WI38 (cell line): ENCODE measurements at regions not wholly inside any gene's neighbourhood (a gene's known extent, or its start where the extent isn't known, plus 50 kb on each side); places are given as distances from the start of the nearest gene placed in this dataset.
"Not testable (repeated sequence)": the region's sequence is repeated elsewhere in the genome, so short reads cannot be mapped to it uniquely, and the experiment has no call there.

Source experiments
- H3K4me3 ChIP-seq: 2 replicates; pipeline ENCODE4 v1.5.1; 2011; ENCODE audit warnings: low read depth, mild to moderate bottlenecking, control low read depth, low read length
- CTCF ChIP-seq: IDR thresholded peaks from 2 replicates; pipeline ENCODE4 v1.5.1; 2012; ENCODE audit warnings: low read depth, mild to moderate bottlenecking, control low read depth, low read length

GRCh38 chr3:33943277-33943676 is 144.8 kb downstream of the PDCD6IP start:
- no peak for TF ChIP-seq CTCF
- H3K4me3 ChIP-seq = no peak overlapping the region

GRCh38 chr3:33946612-33947011 is 148.2 kb downstream of the PDCD6IP start:
- H3K4me3 ChIP-seq = not testable (repeated sequence)

GRCh38 chr3:33947272-33948195 is 149.1 kb downstream of the PDCD6IP start:
- TF ChIP-seq CTCF = no peak
- no peak overlapping the region for H3K4me3 ChIP-seq

- no peak overlapping the region for H3K4me3 ChIP-seq
- TF ChIP-seq CTCF = no peak
Observed at GRCh38 chr3:33949074-33949473, 150.6 kb downstream of the PDCD6IP start.

GRCh38 chr3:33954956-33955355 is 156.5 kb downstream of the PDCD6IP start:
- no peak for TF ChIP-seq CTCF
- H3K4me3 ChIP-seq = no peak overlapping the region

- H3K4me3 ChIP-seq = no peak overlapping the region
- no peak for TF ChIP-seq CTCF
Observed at GRCh38 chr3:33956206-33956605, 157.8 kb downstream of the PDCD6IP start.

GRCh38 chr3:33956776-33957175 is 158.3 kb downstream of the PDCD6IP start:
- TF ChIP-seq CTCF = no peak
- no peak overlapping the region for H3K4me3 ChIP-seq
